WERI-Rb-1 (cell line): ENCODE measurements at regions not wholly inside any gene's neighbourhood (a gene's known extent, or its start where the extent isn't known, plus 50 kb on each side); places are given as distances from the start of the nearest gene placed in this dataset.

Experiments used
- DNase-seq: peaks from one replicate; pipeline ENCODE4 v3.0.0-alpha.2; 2020
- H3K27ac ChIP-seq: fragments of 250-450 bp; sonication (Bioruptor Pico); 2 replicates; pipeline ENCODE4 v1.5.1; 2020; ENCODE audit warnings: mild to moderate bottlenecking, moderate library complexity
- H3K27me3 ChIP-seq: fragments of 250-450 bp; sonication (Bioruptor Pico); 2 replicates; pipeline ENCODE4 v1.5.1; 2021; ENCODE audit warnings: mild to moderate bottlenecking, low read depth, moderate library complexity; ENCODE audit not compliant: insufficient read depth, severe bottlenecking
- H3K36me3 ChIP-seq: fragments of 250-450 bp; sonication (Bioruptor Pico); 2 replicates; pipeline ENCODE4 v1.5.1; 2020; ENCODE audit warnings: mild to moderate bottlenecking, moderate library complexity
- H3K4me3 ChIP-seq: 2 replicates; pipeline ENCODE4 v1.5.1; 2011; ENCODE audit warnings: low read depth, mild to moderate bottlenecking, control low read depth, low read length
- H3K9me3 ChIP-seq: fragments of 250-450 bp; sonication (Bioruptor Pico); 2 replicates; pipeline ENCODE4 v1.5.1; 2021; ENCODE audit warnings: mild to moderate bottlenecking, moderate library complexity; ENCODE audit not compliant: severe bottlenecking
- TF ChIP-seq, protein P1 (sequence below): IDR thresholded peaks from 2 replicates; pipeline ENCODE4 v1.5.1; 2011; ENCODE audit warnings: low read depth, mild to moderate bottlenecking, control low read depth, inconsistent platforms, low read length

DNA sequence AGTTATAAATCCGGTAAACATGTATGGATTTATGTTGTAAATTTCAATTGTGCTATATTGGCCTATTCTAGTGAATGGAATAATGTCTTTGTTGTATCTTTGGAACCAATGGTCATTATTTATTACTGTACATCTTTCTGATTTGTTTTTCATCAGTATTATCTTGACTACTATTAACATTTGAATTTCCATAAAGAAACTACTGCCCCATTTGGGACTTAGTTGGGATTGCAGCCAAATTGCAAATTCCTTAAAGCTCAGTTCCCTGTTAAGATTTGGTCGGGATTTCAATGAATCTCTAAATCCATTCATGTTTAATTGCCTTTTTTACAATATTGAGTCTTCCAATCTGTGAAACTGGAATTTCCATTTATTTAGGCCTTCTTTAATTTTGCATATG, 822.4 kb upstream of the CADM2 start:
- Histone ChIP-seq H3K9me3 (no peaks in the 10 kb centered on the region), H3K36me3 (no peaks in the 10 kb centered on the region), H3K27me3 (no peaks in the 10 kb centered on the region), H3K27ac (no peak overlapping the region), H3K4me3 (no peak overlapping the region)
- TF ChIP-seq, protein P1, sequence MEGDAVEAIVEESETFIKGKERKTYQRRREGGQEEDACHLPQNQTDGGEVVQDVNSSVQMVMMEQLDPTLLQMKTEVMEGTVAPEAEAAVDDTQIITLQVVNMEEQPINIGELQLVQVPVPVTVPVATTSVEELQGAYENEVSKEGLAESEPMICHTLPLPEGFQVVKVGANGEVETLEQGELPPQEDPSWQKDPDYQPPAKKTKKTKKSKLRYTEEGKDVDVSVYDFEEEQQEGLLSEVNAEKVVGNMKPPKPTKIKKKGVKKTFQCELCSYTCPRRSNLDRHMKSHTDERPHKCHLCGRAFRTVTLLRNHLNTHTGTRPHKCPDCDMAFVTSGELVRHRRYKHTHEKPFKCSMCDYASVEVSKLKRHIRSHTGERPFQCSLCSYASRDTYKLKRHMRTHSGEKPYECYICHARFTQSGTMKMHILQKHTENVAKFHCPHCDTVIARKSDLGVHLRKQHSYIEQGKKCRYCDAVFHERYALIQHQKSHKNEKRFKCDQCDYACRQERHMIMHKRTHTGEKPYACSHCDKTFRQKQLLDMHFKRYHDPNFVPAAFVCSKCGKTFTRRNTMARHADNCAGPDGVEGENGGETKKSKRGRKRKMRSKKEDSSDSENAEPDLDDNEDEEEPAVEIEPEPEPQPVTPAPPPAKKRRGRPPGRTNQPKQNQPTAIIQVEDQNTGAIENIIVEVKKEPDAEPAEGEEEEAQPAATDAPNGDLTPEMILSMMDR = no peak
- no peak for DNase-seq

DNA sequence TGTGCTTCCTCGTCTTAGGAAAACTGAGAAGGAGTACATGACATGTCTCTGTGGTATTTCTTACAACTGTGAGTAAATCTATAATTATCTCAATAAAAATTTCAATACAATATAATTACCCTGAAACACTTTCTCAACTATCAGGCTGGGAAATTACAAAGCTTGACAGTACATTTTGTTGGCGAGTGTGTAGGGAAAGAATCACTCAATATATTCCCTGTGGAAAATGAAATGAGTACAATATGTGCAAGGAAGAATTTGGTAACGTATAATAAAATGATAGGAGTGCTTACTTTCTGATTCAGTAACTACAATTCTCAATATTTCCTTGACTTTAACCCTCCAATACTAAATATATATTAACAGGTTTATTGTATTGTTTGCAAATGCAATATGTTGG, 818.2 kb upstream of the CADM2 start:
- Histone ChIP-seq H3K4me3 (no peak overlapping the region), H3K27me3 (no peaks in the 10 kb centered on the region), H3K36me3 (no peaks in the 10 kb centered on the region), H3K9me3 (no peaks in the 10 kb centered on the region), H3K27ac (no peak overlapping the region)
- DNase-seq = no peak
- TF ChIP-seq, protein P1 = no peak

DNA sequence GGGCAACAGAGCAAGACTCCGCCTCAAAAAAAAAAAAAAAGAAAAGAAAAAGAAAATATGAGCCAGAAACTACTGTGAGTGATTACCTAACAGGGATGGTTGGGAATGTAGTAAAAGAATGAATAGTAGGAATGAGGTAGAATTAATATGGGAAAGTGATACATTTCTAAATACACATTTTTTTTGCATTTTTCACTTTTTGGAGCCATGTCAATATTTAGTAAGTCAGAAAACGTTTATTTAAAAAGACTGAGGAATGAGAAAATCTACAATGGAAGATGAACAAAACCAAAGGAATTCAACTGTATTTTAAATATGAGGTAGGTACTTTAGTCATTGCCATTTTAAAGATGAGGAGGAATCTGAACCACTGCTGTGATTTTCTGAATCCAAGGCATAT, 817.2 kb upstream of the CADM2 start:
- no peak for DNase-seq
- Histone ChIP-seq H3K9me3 (no peaks in the 10 kb centered on the region), H3K4me3 (no peak overlapping the region), H3K36me3 (no peaks in the 10 kb centered on the region), H3K27ac (no peak overlapping the region), H3K27me3 (no peaks in the 10 kb centered on the region)
- TF ChIP-seq, protein P1 = no peak

DNA sequence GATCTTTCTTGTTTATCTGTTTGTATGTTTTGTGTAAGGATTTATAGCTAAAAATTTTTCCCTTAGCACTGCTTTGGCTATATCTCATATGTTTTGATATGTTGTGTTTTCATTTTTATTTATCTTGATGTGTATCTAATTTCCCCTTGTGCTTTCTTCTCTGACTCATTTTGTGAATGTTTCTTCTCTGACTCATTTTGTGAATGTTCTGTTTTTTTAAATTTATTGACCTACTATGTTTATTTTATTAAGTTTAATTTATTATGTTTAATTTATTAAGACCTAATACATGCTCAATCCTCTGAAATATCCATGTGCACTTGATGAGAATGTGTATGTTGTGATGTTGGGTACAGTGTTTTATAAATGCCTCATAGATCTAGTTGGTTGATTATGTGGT, 793.5 kb upstream of the CADM2 start:
- no peak overlapping the region for H3K4me3 ChIP-seq
- TF ChIP-seq, protein P1 = no peak
- no peaks in the 10 kb centered on the region for H3K9me3 ChIP-seq
- no peaks in the 10 kb centered on the region for H3K27me3 ChIP-seq
- DNase-seq = no peak
- H3K36me3 ChIP-seq = no peaks in the 10 kb centered on the region
- H3K27ac ChIP-seq = no peak overlapping the region

DNA sequence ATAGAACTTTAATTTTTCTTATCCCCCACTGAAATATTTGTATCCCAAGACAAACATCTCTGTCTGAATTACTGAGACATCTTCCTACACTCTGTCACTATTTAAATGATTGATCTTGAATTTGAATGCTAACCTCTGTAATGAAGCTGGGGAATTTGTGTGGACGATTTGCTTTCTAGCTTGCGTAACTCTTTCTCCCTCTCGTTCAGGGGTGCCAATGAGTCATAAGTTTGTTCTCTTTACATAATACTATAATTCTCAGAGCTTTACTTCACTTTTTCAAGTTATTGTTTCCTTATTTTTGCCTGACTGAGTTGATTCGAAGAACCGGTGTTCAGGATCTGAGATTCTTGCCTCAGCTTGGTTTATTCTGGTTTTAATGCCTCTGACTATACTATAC, 783.3 kb upstream of the CADM2 start:
- no peaks in the 10 kb centered on the region for H3K9me3 ChIP-seq
- DNase-seq = no peak
- no peak overlapping the region for H3K4me3 ChIP-seq
- no peaks in the 10 kb centered on the region for H3K27me3 ChIP-seq
- H3K27ac ChIP-seq = no peak overlapping the region
- TF ChIP-seq, protein P1 = no peak
- H3K36me3 ChIP-seq = no peaks in the 10 kb centered on the region

DNA sequence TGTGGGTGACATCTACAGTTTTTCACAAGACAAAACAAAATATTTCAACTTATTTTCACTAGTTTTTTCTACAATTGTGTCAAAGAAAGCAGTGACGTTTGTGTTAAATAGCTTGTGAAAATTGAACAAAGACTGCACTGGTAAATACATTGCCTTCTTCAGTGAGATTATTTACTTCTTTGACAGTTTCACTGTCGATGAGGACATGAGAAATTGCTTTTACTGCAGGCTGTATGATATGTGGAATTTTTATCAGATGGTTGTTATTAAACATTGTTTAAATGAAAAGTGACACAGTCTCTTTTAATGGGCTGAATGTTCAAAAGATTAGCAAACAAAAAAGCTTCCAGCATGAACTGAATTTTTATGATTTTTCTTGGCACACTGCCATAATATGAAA, 773.9 kb upstream of the CADM2 start:
- Histone ChIP-seq H3K27me3 (no peaks in the 10 kb centered on the region), H3K9me3 (no peaks in the 10 kb centered on the region), H3K4me3 (no peak overlapping the region), H3K36me3 (no peaks in the 10 kb centered on the region), H3K27ac (no peak overlapping the region)
- DNase-seq = no peak
- TF ChIP-seq, protein P1 = no peak
